H1 (cell line): ENCODE measurements at regions not wholly inside any gene's neighbourhood (a gene's known extent, or its start where the extent isn't known, plus 50 kb on each side); places are given as distances from the start of the nearest gene placed in this dataset.

ENCODE experiments used
- CTCF ChIA-PET: fragments of 300-600 bp; sonication (Branson Sonifier 250); formaldehyde crosslinking; loops from one replicate; lab custom pipeline; 2021; ENCODE audit not compliant: partially characterized antibody; lab: Charles Lee
- POLR2A ChIA-PET: fragments of 300-600 bp; sonication (Branson Sonifier 250); formaldehyde crosslinking; loops from one replicate; lab custom pipeline; 2021; ENCODE audit warnings: inconsistent platforms; ENCODE audit not compliant: partially characterized antibody; lab: Charles Lee
- DNase-seq, 2 experiments: peaks; one replicate each; pipeline versions ENCODE4 v3.0.0 to v3.0.0-alpha.2; 2010 to 2022; ENCODE audit warnings: low spot score in 2 of 2, low read depth in 1 of 2, mixed read lengths in 1 of 2
- FAIRE-seq: peaks from 2 replicates; lab custom pipeline; 2011; peaks lifted over from hg19 to GRCh38; lab: Jason Lieb, UNC
- H2AFZ ChIP-seq: 2 replicates; pipeline ENCODE4 v1.8.1; 2012; ENCODE audit warnings: low read length, inconsistent platforms
- H2AK5ac ChIP-seq: 2 replicates; pipeline ENCODE4 v1.6.1; 2013; ENCODE audit warnings: low read depth, low read length
- H2BK120ac ChIP-seq: replicated peaks from 2 replicates; pipeline ENCODE3; 2013; ENCODE audit warnings: low read depth, low read length, inconsistent platforms
- H2BK12ac ChIP-seq: 2 replicates; pipeline ENCODE4 v1.6.1; 2013; ENCODE audit warnings: low read depth, low read length
- H2BK15ac ChIP-seq: 2 replicates; pipeline ENCODE4 v1.6.1; 2013; ENCODE audit warnings: low read length
- H2BK20ac ChIP-seq: 2 replicates; pipeline ENCODE4 v1.6.1; 2013; ENCODE audit warnings: low read length
- H2BK5ac ChIP-seq: 2 replicates; pipeline ENCODE4 v1.6.1; 2013; ENCODE audit warnings: low read depth, low read length
- H3K14ac ChIP-seq: 2 replicates; pipeline ENCODE4 v1.6.1; 2013; ENCODE audit warnings: inconsistent platforms; ENCODE audit not compliant: insufficient read length
- H3K18ac ChIP-seq: 2 replicates; pipeline ENCODE4 v1.6.1; 2013; ENCODE audit warnings: low read length; ENCODE audit errors: extremely low read depth
- H3K23ac ChIP-seq: 2 replicates; pipeline ENCODE4 v1.6.1; 2013; ENCODE audit warnings: inconsistent platforms; ENCODE audit not compliant: insufficient read length
- H3K23me2 ChIP-seq: 2 replicates; pipeline ENCODE4 v1.6.1; 2013; ENCODE audit warnings: low read depth, low read length
- H3K27ac ChIP-seq: 2 replicates; pipeline ENCODE4 v1.6.1; 2011; ENCODE audit warnings: low read depth, low read length, inconsistent platforms
- H3K27me3 ChIP-seq, 4 experiments: replicated peaks in 1 of 4; 1 replicate in 1 of 4; 2 replicates in 3 of 4; pipeline versions ENCODE4 v1.6.1 to v1.8.1; 2011 to 2013; ENCODE audit warnings: low read length in 3 of 4, mild to moderate bottlenecking in 3 of 4, inconsistent platforms in 2 of 4, mixed read lengths in 2 of 4, moderate library complexity in 1 of 4; ENCODE audit not compliant: control insufficient read depth in 3 of 4, insufficient read depth in 3 of 4; ENCODE audit errors: extremely low read depth in 1 of 4
- H3K36me3 ChIP-seq, 4 experiments: 2 replicates each; pipeline versions ENCODE4 v1.6.1 to v1.8.1; 2011 to 2013; ENCODE audit warnings: mild to moderate bottlenecking in 4 of 4, low read length in 3 of 4, moderate library complexity in 2 of 4, control low read depth in 1 of 4, inconsistent platforms in 1 of 4; ENCODE audit not compliant: insufficient read depth in 4 of 4, control insufficient read depth in 2 of 4
- H3K4ac ChIP-seq: replicated peaks from 2 replicates; pipeline ENCODE3; 2013; ENCODE audit warnings: low read length, low read depth, mixed read lengths, inconsistent platforms; ENCODE audit not compliant: insufficient read length
- H3K4me1 ChIP-seq, 4 experiments: replicated peaks in 1 of 4; 1 replicate in 1 of 4; 2 replicates in 3 of 4; pipeline versions ENCODE4 v1.6.1 to v1.8.1; 2011 to 2013; ENCODE audit warnings: low read length in 3 of 4, inconsistent platforms in 2 of 4, mixed read lengths in 1 of 4; ENCODE audit not compliant: insufficient read depth in 4 of 4, control insufficient read depth in 3 of 4
- H3K4me2 ChIP-seq, 2 experiments: 2 replicates each; pipeline versions ENCODE4 v1.6.1 to v1.8.1; 2011 to 2013; ENCODE audit warnings: low read depth in 2 of 2, low read length in 2 of 2, control low read depth in 1 of 2, inconsistent platforms in 1 of 2, mild to moderate bottlenecking in 1 of 2; ENCODE audit not compliant: insufficient read depth in 1 of 2
- H3K4me3 ChIP-seq, 4 experiments: fragments of 200-600, 300-600 bp in 1 of 4; sonication (generic), shearing (Covaris generic), sonication (Bioruptor Twin) in 1 of 4; 2 replicates each; pipeline versions ENCODE4 v1.5.1 to v1.8.1; 2011 to 2016; ENCODE audit warnings: low read length in 4 of 4, low read depth in 3 of 4, control low read depth in 2 of 4, inconsistent platforms in 2 of 4, mild to moderate bottlenecking in 2 of 4, mixed read lengths in 1 of 4, moderate library complexity in 1 of 4; ENCODE audit not compliant: insufficient read depth in 2 of 4; ENCODE audit errors: extremely low read depth in 1 of 4
- H3K56ac ChIP-seq: replicated peaks from 2 replicates; pipeline ENCODE3; 2013; ENCODE audit warnings: low read depth, mild to moderate bottlenecking, mixed read lengths, low read length, inconsistent platforms; ENCODE audit not compliant: insufficient read length
- H3K79me1 ChIP-seq: 2 replicates; pipeline ENCODE4 v1.6.1; 2013; ENCODE audit warnings: low read depth, low read length, control low read depth
- H3K79me2 ChIP-seq, 2 experiments: 2 replicates each; pipeline versions ENCODE4 v1.6.1 to v1.8.1; 2012 to 2013; ENCODE audit warnings: low read length in 2 of 2, mild to moderate bottlenecking in 2 of 2, inconsistent platforms in 1 of 2; ENCODE audit not compliant: insufficient read depth in 2 of 2, control insufficient read depth in 1 of 2
- H3K9ac ChIP-seq, 4 experiments: replicated peaks in 1 of 4; 1 replicate in 1 of 4; 2 replicates in 3 of 4; pipeline versions ENCODE4 v1.6.1 to v1.8.1; 2011 to 2013; ENCODE audit warnings: low read depth in 3 of 4, low read length in 3 of 4, control low read depth in 2 of 4, mild to moderate bottlenecking in 2 of 4, moderate library complexity in 2 of 4, inconsistent platforms in 1 of 4; ENCODE audit errors: extremely low read depth in 1 of 4
- H3K9me3 ChIP-seq, 2 experiments: 2 replicates each; pipeline versions ENCODE4 v1.6.1 to v1.8.1; 2012 to 2013; ENCODE audit warnings: mild to moderate bottlenecking in 2 of 2, moderate library complexity in 2 of 2, control low read depth in 1 of 2, inconsistent platforms in 1 of 2, low read depth in 1 of 2, low read length in 1 of 2, mixed read lengths in 1 of 2; ENCODE audit not compliant: insufficient read depth in 2 of 2
- H4K20me1 ChIP-seq, 2 experiments: replicated peaks in 1 of 2; 2 replicates each; pipeline versions ENCODE3 to v1.8.1; 2011 to 2013; ENCODE audit warnings: inconsistent platforms in 2 of 2, low read length in 2 of 2, mild to moderate bottlenecking in 1 of 2; ENCODE audit not compliant: insufficient read depth in 2 of 2, control insufficient read depth in 1 of 2
- H4K5ac ChIP-seq: 2 replicates; pipeline ENCODE4 v1.6.1; 2013; ENCODE audit warnings: low read length, low read depth, mixed read lengths, inconsistent platforms; ENCODE audit not compliant: insufficient read length
- H4K8ac ChIP-seq: 2 replicates; pipeline ENCODE4 v1.8.0; 2013; ENCODE audit warnings: mild to moderate bottlenecking, moderate library complexity, low read length, inconsistent platforms; ENCODE audit not compliant: insufficient read depth; ENCODE audit errors: extremely low read depth
- H4K91ac ChIP-seq: replicated peaks from 2 replicates; pipeline ENCODE3; 2013; ENCODE audit warnings: low read length, mixed read lengths, inconsistent platforms; ENCODE audit not compliant: insufficient read length
- BRCA1 ChIP-seq: IDR thresholded peaks from 2 replicates; pipeline ENCODE4 v1.6.1; 2012; ENCODE audit warnings: low read depth, low read length, improper control_type of control experiment
- CHD2 ChIP-seq: IDR thresholded peaks from 2 replicates; pipeline ENCODE4 v1.6.1; 2012; ENCODE audit warnings: low read length, improper control_type of control experiment
- EZH2 ChIP-seq: fragments of 200-600 bp; sonication (generic); IDR thresholded peaks from 2 replicates; pipeline ENCODE4 v1.7.1; 2012; ENCODE audit warnings: low read depth, mild to moderate bottlenecking, moderate library complexity, low read length, inconsistent platforms; ENCODE audit not compliant: severe bottlenecking
- GTF2F1 ChIP-seq: IDR thresholded peaks from 2 replicates; pipeline ENCODE4 v1.6.1; 2012; ENCODE audit warnings: low read depth, low read length, improper control_type of control experiment, borderline replicate concordance
- HDAC6 ChIP-seq: IDR thresholded peaks from one replicate; pipeline ENCODE4 v1.7.1; 2012; ENCODE audit warnings: low read depth, mild to moderate bottlenecking, inconsistent platforms, low read length, moderate library complexity
- KDM4A ChIP-seq: IDR thresholded peaks from one replicate; pipeline ENCODE4 v1.7.1; 2012; ENCODE audit warnings: low read depth, mild to moderate bottlenecking, moderate library complexity, low read length, inconsistent platforms; ENCODE audit not compliant: severe bottlenecking
- MAFK ChIP-seq: IDR thresholded peaks from 2 replicates; pipeline ENCODE4 v1.6.1; 2012; ENCODE audit warnings: low read depth, mild to moderate bottlenecking, improper control_type of control experiment, low read length
- POLR2A ChIP-seq, 2 experiments: IDR thresholded peaks; 1 replicate in 1 of 2; 2 replicates in 1 of 2; pipeline ENCODE4 v1.6.1; 2011; ENCODE audit warnings: low read depth in 2 of 2, low read length in 2 of 2, mild to moderate bottlenecking in 2 of 2; ENCODE audit errors: control extremely low read depth in 1 of 2
- POU5F1 ChIP-seq: IDR thresholded peaks from 2 replicates; pipeline ENCODE4 v1.6.1; 2011; ENCODE audit warnings: low read depth, mild to moderate bottlenecking, low read length, moderate library complexity
- RBBP5 ChIP-seq: IDR thresholded peaks from 2 replicates; pipeline ENCODE4 v1.7.1; 2012; ENCODE audit warnings: low read depth, mild to moderate bottlenecking, inconsistent platforms, low read length, moderate library complexity, borderline replicate concordance
- RFX5 ChIP-seq: IDR thresholded peaks from 2 replicates; pipeline ENCODE4 v1.6.1; 2011; ENCODE audit warnings: low read depth, low read length, improper control_type of control experiment, borderline replicate concordance
- RNF2 ChIP-seq: fragments of 200-900, 300-1000 bp; sonication (generic); IDR thresholded peaks from 2 replicates; pipeline ENCODE4 v1.7.1; 2016; ENCODE audit warnings: borderline replicate concordance, low read depth, mild to moderate bottlenecking, antibody characterized with exemption, low read length; ENCODE audit not compliant: poor library complexity, severe bottlenecking; ENCODE audit errors: missing control alignments
- RXRA ChIP-seq: IDR thresholded peaks from 2 replicates; pipeline ENCODE4 v1.6.1; 2011; ENCODE audit warnings: low read depth, mild to moderate bottlenecking, low read length, moderate library complexity; ENCODE audit not compliant: insufficient read depth
- SP2 ChIP-seq: IDR thresholded peaks from 2 replicates; pipeline ENCODE4 v1.6.1; 2012; ENCODE audit warnings: mild to moderate bottlenecking, low read length, inconsistent platforms
- TAF1 ChIP-seq: IDR thresholded peaks from 2 replicates; pipeline ENCODE4 v1.6.1; 2011; ENCODE audit warnings: mild to moderate bottlenecking, low read depth, low read length
- whole genome bisulfite sequencing, 2 experiments: shearing (Covaris generic) in 1 of 2; methylation state at CpG; one replicate each; pipeline versions ENCODE4 v1.1.6 to v1.1.7; 2013 to 2015; ENCODE audit warnings: low lambda C conversion rate in 2 of 2, mixed read lengths in 2 of 2, inconsistent platforms in 1 of 2, low coverage in 1 of 2, missing lambda C conversion rate in 1 of 2; ENCODE audit not compliant: insufficient replicate concordance in 2 of 2, insufficient coverage in 1 of 2, insufficient read length in 1 of 2; ENCODE audit errors: extremely low coverage in 1 of 2, missing lambda C conversion rate in 1 of 2; 5-methylcytosine and 5-hydroxymethylcytosine counted together

- Histone ChIP-seq H3K4me3 (no peak overlapping the region), H3K18ac (no peak overlapping the region), H2BK5ac (no peak overlapping the region), H3K23ac (no peak overlapping the region), H2BK15ac (no peak overlapping the region), H3K27ac (no peak overlapping the region), H2AFZ (no peak overlapping the region), H4K20me1 (no peaks in the 10 kb centered on the region), H2AK5ac (no peak overlapping the region), H2BK20ac (no peak overlapping the region), H3K23me2 (no peaks in the 10 kb centered on the region; the same call in 1 of the 2 replicates), H2BK120ac (no peak overlapping the region), H3K36me3 (no peaks in the 10 kb centered on the region), H3K9ac (no peak overlapping the region), H4K8ac (no peak overlapping the region), H3K9me3 (no peaks in the 10 kb centered on the region), H4K91ac (no peak overlapping the region), H3K79me2 (no peaks in the 10 kb centered on the region), H3K56ac (no peak overlapping the region), H2BK12ac (no peak overlapping the region), H3K27me3 (no peaks in the 10 kb centered on the region), H3K79me1 (no peaks in the 10 kb centered on the region), H3K14ac (no peak overlapping the region), H3K4me1 (no peaks in the 10 kb centered on the region), H3K4me2 (no peak overlapping the region), H4K5ac (no peak overlapping the region), H3K4ac (no peak overlapping the region)
- CTCF ChIA-PET: no interaction called here
- FAIRE-seq (no peak), DNase-seq (no peak)
- 81% methylated on average over 1 of the region's 1 CpG; no CpG with 5 or more reads in 1 of the 2 experiments for WGBS, 2 experiments
- POLR2A ChIA-PET: no interaction called here
- TF ChIP-seq POLR2A (IDR thresholded peaks at IDR 0.05; ENCODE audit: control extremely low read depth in 1 of 2, low read depth in 2 of 2, low read length in 2 of 2): no peak
- no peak for TF ChIP-seq MAFK
- no peak for TF ChIP-seq KDM4A
- TF ChIP-seq RFX5: no peak
- no peak for TF ChIP-seq CHD2
- no peak for TF ChIP-seq BRCA1
- no peak for TF ChIP-seq RBBP5
- no peak for TF ChIP-seq HDAC6
- TF ChIP-seq TAF1: no peak
- no peak for TF ChIP-seq GTF2F1
- TF ChIP-seq EZH2: no peak
- no peak for TF ChIP-seq RNF2
- TF ChIP-seq POU5F1: no peak
- no peak for TF ChIP-seq RXRA
- TF ChIP-seq SP2: no peak
Observed at GRCh38 chr5:45093377-45093776, 284.6 kb downstream of the MRPS30 start.
